ENCODE measurements at regions not wholly inside any gene's neighbourhood (a gene's known extent, or its start where the extent isn't known, plus 50 kb on each side); places are given as distances from the start of the nearest gene placed in this dataset.

- Histone ChIP-seq H3K9me3 (no peaks in the 10 kb centered on the region), H3K36me3 (no peaks in the 10 kb centered on the region), H3K4me1 (peaks cover 0 to 3% of the 10 kb centered on the region in 2 donors), H3K27me3 (no peaks in the 10 kb centered on the region), H3K27ac (peak overlapping the region in 1 of 2 donors; percentile 38), H3K4me3 (peak overlapping the region; percentile 53 to 61)
- no peak for DNase-seq (ENCODE audit: low spot score in 2 of 2)
- TF ChIP-seq, protein P1, sequence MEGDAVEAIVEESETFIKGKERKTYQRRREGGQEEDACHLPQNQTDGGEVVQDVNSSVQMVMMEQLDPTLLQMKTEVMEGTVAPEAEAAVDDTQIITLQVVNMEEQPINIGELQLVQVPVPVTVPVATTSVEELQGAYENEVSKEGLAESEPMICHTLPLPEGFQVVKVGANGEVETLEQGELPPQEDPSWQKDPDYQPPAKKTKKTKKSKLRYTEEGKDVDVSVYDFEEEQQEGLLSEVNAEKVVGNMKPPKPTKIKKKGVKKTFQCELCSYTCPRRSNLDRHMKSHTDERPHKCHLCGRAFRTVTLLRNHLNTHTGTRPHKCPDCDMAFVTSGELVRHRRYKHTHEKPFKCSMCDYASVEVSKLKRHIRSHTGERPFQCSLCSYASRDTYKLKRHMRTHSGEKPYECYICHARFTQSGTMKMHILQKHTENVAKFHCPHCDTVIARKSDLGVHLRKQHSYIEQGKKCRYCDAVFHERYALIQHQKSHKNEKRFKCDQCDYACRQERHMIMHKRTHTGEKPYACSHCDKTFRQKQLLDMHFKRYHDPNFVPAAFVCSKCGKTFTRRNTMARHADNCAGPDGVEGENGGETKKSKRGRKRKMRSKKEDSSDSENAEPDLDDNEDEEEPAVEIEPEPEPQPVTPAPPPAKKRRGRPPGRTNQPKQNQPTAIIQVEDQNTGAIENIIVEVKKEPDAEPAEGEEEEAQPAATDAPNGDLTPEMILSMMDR (IDR thresholded peaks at IDR 0.05) = no peak
- intact Hi-C loops (cut with DNase I) = loop anchor here (5.0 to 10.0 kb wide), 4 partner anchors 102 to 771 kb away; no protein-coding TSS in a partner anchor
These were observed 120.2 kb upstream of the PJA1 start for GRCh38 chrX:69285401-69285877.

GRCh38 chrX:69284491-69284890, 119.2 kb upstream of the PJA1 start:
- TF ChIP-seq, protein P1 (IDR thresholded peaks at IDR 0.05) = no peak
- H3K36me3 ChIP-seq = no peaks in the 10 kb centered on the region
- no peaks in the 10 kb centered on the region for H3K9me3 ChIP-seq
- H3K27me3 ChIP-seq = no peaks in the 10 kb centered on the region
- no peak overlapping the region for H3K27ac ChIP-seq
- peaks cover 0 to 3% of the 10 kb centered on the region in 2 donors for H3K4me1 ChIP-seq
- no peak overlapping the region for H3K4me3 ChIP-seq
- intact Hi-C loops (cut with DNase I) = loop anchor here (10.0 kb wide), 1 partner anchor 770 kb away; no protein-coding TSS in a partner anchor
- DNase-seq (ENCODE audit: low spot score in 2 of 2) = no peak

- DNase-seq (ENCODE audit: low spot score in 2 of 2) = no peak
- no peak overlapping the region for H3K27ac ChIP-seq
- H3K27me3 ChIP-seq = no peaks in the 10 kb centered on the region
- peaks cover 0 to 3% of the 10 kb centered on the region in 2 donors for H3K4me1 ChIP-seq
- H3K36me3 ChIP-seq = no peaks in the 10 kb centered on the region
- H3K9me3 ChIP-seq = no peaks in the 10 kb centered on the region
- TF ChIP-seq, protein P1 (IDR thresholded peaks at IDR 0.05) = no peak
- intact Hi-C loops (cut with DNase I) = loop anchor here (10.0 kb wide), 1 partner anchor 768 kb away; no protein-coding TSS in a partner anchor
- H3K4me3 ChIP-seq = no peak overlapping the region
These were observed 117.8 kb upstream of the PJA1 start for GRCh38 chrX:69282893-69283690.

DNA sequence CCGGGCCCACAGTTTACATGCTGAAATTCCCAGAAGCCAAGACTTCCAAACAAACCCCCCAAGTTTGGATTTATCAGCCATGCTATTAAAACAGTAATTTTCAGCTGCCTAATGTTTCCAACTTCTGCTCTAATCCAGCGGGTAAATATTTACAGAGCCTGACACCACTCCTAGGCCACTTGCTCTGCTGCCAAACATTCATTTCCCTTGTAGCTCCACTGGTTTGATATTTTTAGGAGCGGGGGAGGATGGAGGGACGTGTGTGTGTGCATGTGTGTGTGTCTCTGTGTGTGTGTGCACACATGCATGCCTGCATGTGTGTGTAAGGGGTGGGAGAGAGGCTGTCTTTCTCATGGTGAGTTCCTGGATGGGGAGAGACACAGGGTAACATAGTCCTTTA, 115.7 kb upstream of the PJA1 start:
- intact Hi-C loops (cut with DNase I) = loop anchor here (10.0 kb wide), 1 partner anchor 766 kb away; no protein-coding TSS in a partner anchor
- H3K27ac ChIP-seq = no peak overlapping the region
- DNase-seq (ENCODE audit: low spot score in 2 of 2) = no peak
- H3K27me3 ChIP-seq = no peaks in the 10 kb centered on the region
- no peaks in the 10 kb centered on the region for H3K9me3 ChIP-seq
- TF ChIP-seq, protein P1 (IDR thresholded peaks at IDR 0.05) = no peak
- H3K36me3 ChIP-seq = no peaks in the 10 kb centered on the region
- H3K4me3 ChIP-seq = no peak overlapping the region
- H3K4me1 ChIP-seq = no peaks in the 10 kb centered on the region

DNA sequence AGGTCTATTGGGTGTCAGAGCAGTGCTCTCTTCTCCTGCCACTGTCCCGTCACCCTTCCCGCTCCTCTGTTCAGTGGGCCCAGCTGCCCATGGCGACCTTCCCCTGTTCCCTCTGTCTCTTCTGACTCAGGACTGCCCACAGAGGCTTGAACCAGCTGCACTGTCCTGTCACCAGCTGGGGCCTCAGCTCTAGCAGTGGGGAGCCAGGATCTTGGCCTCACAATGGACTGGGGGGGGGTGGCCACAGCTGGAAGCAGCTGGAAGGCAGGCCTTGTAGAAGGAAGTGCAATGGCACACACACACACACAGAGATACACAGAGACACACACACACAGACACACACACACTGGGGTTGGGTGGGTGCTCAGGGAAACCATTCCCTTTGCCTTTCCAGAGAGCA, 114.0 kb upstream of the PJA1 start:
- TF ChIP-seq, protein P1 (IDR thresholded peaks at IDR 0.05) = no peak
- no peak overlapping the region for H3K27ac ChIP-seq

More for the DNA sequence above, 114.0 kb upstream of the PJA1 start:
- Histone ChIP-seq H3K27me3 (no peaks in the 10 kb centered on the region), H3K9me3 (no peaks in the 10 kb centered on the region), H3K4me1 (no peaks in the 10 kb centered on the region), H3K36me3 (no peaks in the 10 kb centered on the region), H3K4me3 (no peak overlapping the region)
- intact Hi-C loops (cut with DNase I) = no loop called here
- no peak for DNase-seq (ENCODE audit: low spot score in 2 of 2)

All from ascending aorta (tissue), 2 donors.